SK-N-MC (cell line): ENCODE measurements at regions not wholly inside any gene's neighbourhood (a gene's known extent, or its start where the extent isn't known, plus 50 kb on each side); places are given as distances from the start of the nearest gene placed in this dataset.

ENCODE experiments used
- DNase-seq: peaks from one replicate; pipeline ENCODE4 v3.0.0-alpha.2; 2011; ENCODE audit warnings: low read depth, low spot score
- H3K27ac ChIP-seq: fragments of 200-600 bp; sonication (generic); 2 replicates; pipeline ENCODE4 v1.5.1; 2016; ENCODE audit warnings: mixed run types
- H3K36me3 ChIP-seq: fragments of 200-600 bp; sonication (generic); 2 replicates; pipeline ENCODE4 v1.6.1; 2017; ENCODE audit warnings: antibody characterized with exemption, low read length, mixed read lengths; ENCODE audit not compliant: insufficient read depth
- H3K4me3 ChIP-seq: fragments of 200-600 bp; sonication (generic); 2 replicates; pipeline ENCODE4 v1.5.1; 2016
- H3K9ac ChIP-seq: fragments of 200-600 bp; sonication (generic); 2 replicates; pipeline ENCODE4 v1.8.0; 2017; ENCODE audit warnings: mixed run types, mixed read lengths; ENCODE audit not compliant: insufficient read length
- H3K9me3 ChIP-seq: fragments of 200-600 bp; sonication (generic); 2 replicates; pipeline ENCODE4 v1.6.1; 2017; ENCODE audit warnings: low read depth, mild to moderate bottlenecking, antibody characterized with exemption, low read length, moderate library complexity, mixed read lengths
- EZH2 ChIP-seq: fragments of 200-600 bp; sonication (generic); IDR thresholded peaks from one replicate; pipeline ENCODE4 v1.6.1; 2017; ENCODE audit warnings: antibody characterized with exemption
- FOXP2 ChIP-seq: optimal IDR thresholded peaks from 2 replicates; pipeline ENCODE3; 2011; ENCODE audit warnings: mild to moderate bottlenecking, moderate library complexity; ENCODE audit not compliant: insufficient read depth; ENCODE audit errors: extremely low read length, control extremely low read depth
- POLR2AphosphoS5 ChIP-seq: IDR thresholded peaks from 2 replicates; pipeline ENCODE4 v1.6.1; 2012; ENCODE audit warnings: mild to moderate bottlenecking, low read depth, low read length, borderline replicate concordance

DNA sequence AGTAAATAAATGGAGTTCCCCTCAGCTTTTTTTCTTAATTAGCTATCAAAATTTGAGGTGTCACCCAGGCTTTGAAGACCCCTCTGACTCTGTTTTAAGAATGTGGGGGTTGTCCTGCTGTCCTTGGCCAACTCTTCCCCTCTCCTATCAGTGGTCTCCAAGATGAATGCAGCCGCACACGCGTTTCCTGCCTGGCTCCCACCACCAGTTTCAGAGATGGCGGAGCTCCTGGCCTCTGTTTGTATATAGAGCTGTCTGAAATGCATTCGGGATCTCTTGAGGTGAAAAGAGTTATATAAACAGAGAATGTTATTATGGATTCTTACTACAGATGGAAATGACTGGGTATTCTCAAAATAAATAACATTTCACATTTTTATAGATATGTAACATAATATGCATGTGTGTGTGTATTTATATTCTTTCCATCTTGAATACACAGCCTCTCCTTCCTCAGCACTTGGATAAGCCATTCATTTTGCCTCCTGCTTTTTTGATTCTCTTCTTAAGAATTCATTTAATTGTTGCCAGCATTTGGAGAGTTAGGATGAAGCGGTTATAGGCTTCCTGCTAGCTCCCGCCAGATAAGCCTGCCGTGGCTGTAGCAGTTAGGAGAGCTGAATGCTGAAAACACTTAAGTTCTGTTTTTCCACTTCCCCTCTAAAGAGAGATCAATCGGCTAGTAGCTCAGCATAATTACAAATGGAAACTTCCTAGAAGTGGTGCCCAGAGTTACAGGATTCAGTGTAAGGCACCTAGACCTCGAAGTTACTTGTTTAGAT lies 659.3 kb upstream of the FANCL start:
- no peaks in the 10 kb centered on the region for H3K36me3 ChIP-seq
- no peak overlapping the region for H3K27ac ChIP-seq
- H3K4me3 ChIP-seq: no peak overlapping the region
- TF ChIP-seq POLR2AphosphoS5 (no peak), FOXP2 (no peak), EZH2 (no peak)
- H3K9ac ChIP-seq: no peak overlapping the region
- no peaks in the 10 kb centered on the region for H3K9me3 ChIP-seq
- DNase-seq: no peak

DNA sequence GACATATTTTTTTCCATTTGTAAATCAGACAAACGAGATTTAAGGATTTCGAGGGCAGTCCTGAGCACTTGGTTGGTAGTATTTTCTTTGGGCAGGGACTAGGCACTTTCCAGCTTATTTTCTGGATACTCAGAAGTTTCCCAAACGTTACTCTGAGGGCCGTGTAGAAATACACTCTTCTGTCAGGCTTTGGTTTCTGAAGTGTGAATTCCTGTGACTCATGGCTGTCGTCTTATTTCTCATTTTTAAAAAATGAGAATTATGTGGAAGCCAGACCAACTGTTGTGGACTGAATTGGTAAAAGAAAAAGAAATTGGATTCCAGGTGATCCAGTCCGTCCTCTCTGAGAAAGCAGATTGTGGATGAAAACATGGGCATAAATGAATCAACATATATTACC lies 658.6 kb upstream of the FANCL start:
- TF ChIP-seq POLR2AphosphoS5 (no peak), FOXP2 (no peak), EZH2 (no peak)
- Histone ChIP-seq H3K36me3 (no peaks in the 10 kb centered on the region), H3K27ac (no peak overlapping the region), H3K9me3 (no peaks in the 10 kb centered on the region), H3K4me3 (no peak overlapping the region), H3K9ac (no peak overlapping the region)
- DNase-seq: no peak

DNA sequence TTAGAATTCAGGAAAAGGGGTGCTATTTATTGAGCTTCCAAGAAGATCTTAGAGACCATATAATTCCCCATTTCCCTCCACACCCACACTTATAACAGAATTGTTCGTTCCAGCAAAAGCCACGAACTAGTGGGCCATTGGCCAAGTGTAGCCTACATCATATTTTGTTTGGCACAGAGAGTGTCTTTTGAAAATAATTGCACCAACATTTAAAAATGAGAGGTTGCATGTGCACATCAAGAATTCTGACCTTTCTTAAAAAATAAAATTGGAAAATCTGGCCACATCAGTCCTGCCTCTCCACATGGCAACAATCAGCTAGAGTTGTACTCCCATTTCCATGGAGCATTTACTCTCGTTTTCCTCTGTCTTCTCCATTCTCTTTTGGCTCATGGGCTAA lies 655.5 kb upstream of the FANCL start:
- Histone ChIP-seq H3K9me3 (no peaks in the 10 kb centered on the region), H3K9ac (no peak overlapping the region), H3K4me3 (no peak overlapping the region), H3K27ac (no peak overlapping the region), H3K36me3 (no peaks in the 10 kb centered on the region)
- TF ChIP-seq POLR2AphosphoS5 (no peak), FOXP2 (no peak), EZH2 (no peak)
- DNase-seq: no peak

DNA sequence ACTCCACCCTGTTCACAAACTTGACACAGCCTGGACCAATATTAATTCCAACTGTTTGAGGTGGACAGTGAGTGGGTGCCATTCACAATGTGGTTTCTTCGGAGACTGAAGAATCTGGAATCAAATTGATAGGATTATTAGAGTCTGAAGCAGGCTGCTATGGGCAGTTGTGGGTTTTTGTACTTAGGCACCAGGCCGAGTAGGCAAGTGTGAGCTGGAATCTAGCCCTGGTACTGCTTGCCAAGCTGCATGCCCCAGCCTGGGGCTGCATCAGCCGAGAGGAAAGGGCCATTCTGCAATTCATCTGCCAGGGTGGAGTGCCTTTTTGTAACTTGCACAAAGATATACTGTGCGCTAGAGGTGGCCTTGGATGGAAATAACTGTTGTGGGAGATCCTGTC lies 654.7 kb upstream of the FANCL start:
- Histone ChIP-seq H3K36me3 (no peaks in the 10 kb centered on the region), H3K27ac (no peak overlapping the region), H3K4me3 (no peak overlapping the region), H3K9me3 (no peaks in the 10 kb centered on the region), H3K9ac (no peak overlapping the region)
- TF ChIP-seq POLR2AphosphoS5: no peak
- TF ChIP-seq EZH2: no peak
- no peak for TF ChIP-seq FOXP2
- no peak for DNase-seq

DNA sequence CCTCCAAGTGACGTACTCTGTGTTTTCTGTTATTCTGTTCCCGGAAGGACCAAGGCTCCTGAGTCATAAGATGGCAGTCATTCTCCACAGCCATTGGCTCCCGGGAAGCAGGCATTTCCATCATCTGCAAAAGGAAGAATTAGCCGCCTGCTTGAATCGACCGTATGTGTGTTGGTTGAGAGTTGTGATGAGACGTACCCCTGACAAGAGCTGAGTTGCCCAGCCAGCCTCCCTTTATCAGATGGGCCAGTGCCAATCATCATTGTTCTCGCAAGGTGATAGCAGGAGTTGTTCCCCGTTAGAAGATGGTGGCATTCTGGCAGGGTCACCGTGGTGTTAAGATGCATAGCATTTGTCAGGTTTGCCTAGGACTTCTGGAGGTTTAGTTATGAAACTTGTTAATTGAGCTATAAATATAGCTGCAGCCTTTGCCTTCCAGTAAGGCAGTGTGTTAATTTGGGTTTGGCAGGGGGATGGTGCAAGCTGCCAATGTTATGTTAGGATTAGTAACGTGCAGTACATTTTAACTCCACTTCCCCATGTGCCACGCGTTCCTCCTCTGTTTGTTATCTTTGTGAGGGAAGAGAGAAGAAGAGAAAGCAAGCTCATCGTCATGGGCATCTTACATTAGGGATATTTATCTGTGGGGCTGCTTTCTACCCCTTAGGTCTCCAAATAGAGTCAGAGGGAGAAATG lies 652.7 kb upstream of the FANCL start:
- H3K4me3 ChIP-seq: no peak overlapping the region
- no peak for TF ChIP-seq FOXP2
- TF ChIP-seq POLR2AphosphoS5: no peak
- TF ChIP-seq EZH2: no peak
- H3K9me3 ChIP-seq: no peaks in the 10 kb centered on the region
- no peak overlapping the region for H3K27ac ChIP-seq
- no peak for DNase-seq
- H3K9ac ChIP-seq: no peak overlapping the region
- no peaks in the 10 kb centered on the region for H3K36me3 ChIP-seq

DNA sequence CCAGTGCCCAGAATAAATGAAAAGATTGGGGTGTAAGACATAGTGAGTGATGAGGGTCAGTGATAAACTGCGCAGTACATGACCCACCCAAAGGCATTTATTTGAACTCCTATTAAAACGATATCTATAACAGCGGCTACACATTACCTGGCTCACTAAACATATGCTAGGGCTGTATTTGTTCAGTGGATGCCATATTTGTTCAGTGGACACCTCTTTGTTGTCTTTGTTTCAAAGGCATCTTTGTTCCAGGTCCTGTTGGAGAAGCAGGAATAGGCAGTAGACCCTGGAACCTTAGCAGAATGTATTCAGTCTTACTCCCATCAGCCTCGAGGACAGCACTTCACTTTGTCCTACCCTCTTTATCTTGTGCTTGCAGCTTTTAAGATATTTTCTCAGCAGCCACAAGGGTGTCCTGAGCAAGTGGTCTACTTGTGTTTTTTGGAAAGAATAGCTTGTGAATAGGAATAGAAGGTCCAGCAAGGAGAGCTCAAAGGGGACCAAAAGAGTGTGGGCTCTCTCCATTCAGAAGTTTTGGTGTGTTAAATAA lies 650.8 kb upstream of the FANCL start:
- TF ChIP-seq FOXP2 (no peak), POLR2AphosphoS5 (no peak), EZH2 (no peak)
- Histone ChIP-seq H3K27ac (no peak overlapping the region), H3K36me3 (no peaks in the 10 kb centered on the region), H3K4me3 (no peak overlapping the region), H3K9ac (no peak overlapping the region), H3K9me3 (no peaks in the 10 kb centered on the region)
- DNase-seq: no peak

DNA sequence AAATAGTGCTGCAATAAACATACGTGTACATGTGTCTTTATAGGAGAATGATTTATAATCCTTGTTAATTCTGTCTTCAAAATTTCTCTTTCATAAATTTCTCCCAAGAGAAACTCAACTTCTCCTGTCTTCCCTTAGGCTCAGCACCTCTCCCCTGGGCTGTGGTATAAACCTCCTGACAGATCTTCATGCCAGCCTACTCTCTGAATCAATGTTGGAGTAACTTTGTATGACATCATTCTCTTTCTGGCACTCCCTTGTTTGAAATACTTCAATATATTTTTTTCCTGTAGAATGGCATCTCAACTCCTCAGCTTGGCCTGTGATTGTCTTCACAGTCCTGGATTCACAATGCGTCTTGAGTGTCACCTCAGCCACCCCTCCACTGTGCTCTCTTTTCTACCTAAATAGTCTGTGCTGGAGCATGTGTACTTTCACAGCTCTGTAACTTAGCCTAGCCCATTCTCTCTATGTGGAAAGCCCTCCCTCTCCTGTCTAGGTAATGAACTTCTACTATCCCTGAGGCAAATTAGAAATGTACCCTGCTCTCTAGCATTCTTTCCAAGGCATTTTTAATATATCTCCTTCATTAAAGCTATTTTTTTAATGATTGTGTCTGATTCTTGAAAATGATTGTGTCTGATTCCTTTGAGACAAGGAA lies 649.9 kb upstream of the FANCL start:
- Histone ChIP-seq H3K36me3 (no peaks in the 10 kb centered on the region), H3K9me3 (no peaks in the 10 kb centered on the region), H3K27ac (no peak overlapping the region), H3K4me3 (no peak overlapping the region), H3K9ac (no peak overlapping the region)
- TF ChIP-seq EZH2 (no peak), FOXP2 (no peak), POLR2AphosphoS5 (no peak)
- DNase-seq: no peak

DNA sequence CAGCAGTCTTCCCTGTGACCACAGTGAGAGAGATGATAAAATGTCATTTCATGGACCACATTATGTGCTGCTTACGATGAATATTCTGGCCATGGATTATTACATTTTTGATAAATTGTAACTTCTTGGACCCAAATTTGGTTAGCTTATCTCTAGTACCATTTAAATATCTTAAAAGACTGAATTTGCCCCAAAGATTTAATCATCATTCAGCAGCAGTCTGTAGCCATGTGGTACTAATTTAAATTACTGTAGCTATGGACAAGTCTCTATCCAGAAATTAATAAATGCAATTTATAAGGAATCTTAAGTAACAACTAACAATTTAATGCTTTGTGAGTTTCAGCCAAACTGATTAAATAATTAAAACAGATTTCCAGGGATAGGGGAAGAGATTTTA lies 644.9 kb upstream of the FANCL start:
- no peak for DNase-seq
- H3K9me3 ChIP-seq: no peaks in the 10 kb centered on the region
- no peaks in the 10 kb centered on the region for H3K36me3 ChIP-seq
- H3K4me3 ChIP-seq: no peak overlapping the region
- no peak overlapping the region for H3K27ac ChIP-seq
- TF ChIP-seq EZH2: no peak
- no peak for TF ChIP-seq FOXP2
- no peak for TF ChIP-seq POLR2AphosphoS5
- no peak overlapping the region for H3K9ac ChIP-seq
